Immature natural killer cell (primary cell): ENCODE measurements at regions not wholly inside any gene's neighbourhood (a gene's known extent, or its start where the extent isn't known, plus 50 kb on each side); places are given as distances from the start of the nearest gene placed in this dataset.
"Not testable (repeated sequence)": the region's sequence is repeated elsewhere in the genome, so short reads cannot be mapped to it uniquely, and the experiment has no call there.

Experiments
- DNase-seq, 3 donors: peaks; one replicate each; pipeline ENCODE4 v3.0.0; 2022; ENCODE audit warnings: mixed read lengths in 1 of 3
- H3K27ac Mint-ChIP-seq, 6 donors: one replicate each; pipeline ENCODE4 v1.8.0; 2020; ENCODE audit warnings: mixed read lengths in 6 of 6, mild to moderate bottlenecking in 5 of 6, inconsistent platforms in 4 of 6, moderate library complexity in 3 of 6
- H3K27me3 Mint-ChIP-seq, 3 donors: one replicate each; pipeline ENCODE4 v1.8.0; 2020 to 2021; ENCODE audit warnings: low read depth in 3 of 3, mild to moderate bottlenecking in 3 of 3, mixed read lengths in 3 of 3, moderate library complexity in 3 of 3, inconsistent platforms in 1 of 3
- H3K36me3 Mint-ChIP-seq, 3 donors: one replicate each; pipeline ENCODE4 v1.8.0; 2020; ENCODE audit warnings: mixed read lengths in 3 of 3, inconsistent platforms in 2 of 3, mild to moderate bottlenecking in 2 of 3
- H3K4me1 Mint-ChIP-seq, 2 donors: one replicate each; pipeline ENCODE4 v1.8.0; 2020; ENCODE audit warnings: inconsistent platforms in 2 of 2, mild to moderate bottlenecking in 2 of 2, mixed read lengths in 2 of 2, moderate library complexity in 1 of 2
- H3K4me3 Mint-ChIP-seq, 5 donors: one replicate each; pipeline ENCODE4 v1.8.0; 2020; ENCODE audit warnings: mild to moderate bottlenecking in 5 of 5, mixed read lengths in 5 of 5, inconsistent platforms in 3 of 5, moderate library complexity in 3 of 5
- H3K9me3 Mint-ChIP-seq, 6 donors: one replicate each; pipeline ENCODE4 v1.8.0; 2020; ENCODE audit warnings: mild to moderate bottlenecking in 6 of 6, mixed read lengths in 6 of 6, inconsistent platforms in 4 of 6, moderate library complexity in 3 of 6

- Mint-ChIP-seq H3K4me3 (no peak overlapping the region), H3K27me3 (no peaks in the 10 kb centered on the region), H3K36me3 (no peaks in the 10 kb centered on the region), H3K9me3 (peaks cover 8 to 50% (median 38%) of the 10 kb centered on the region in 6 donors), H3K27ac (no peak overlapping the region), H3K4me1 (no peaks in the 10 kb centered on the region)
- DNase-seq = no peak
These were observed 650.3 kb upstream of the ALG10B start for GRCh38 chr12:37666069-37666781.

GRCh38 chr12:37668557-37668956 is 648.0 kb upstream of the ALG10B start:
- not testable (repeated sequence) for H3K36me3 Mint-ChIP-seq, DNase-seq, H3K4me3 Mint-ChIP-seq, H3K4me1 Mint-ChIP-seq, H3K27ac Mint-ChIP-seq, H3K27me3 Mint-ChIP-seq
- peaks cover 2 to 50% (median 39%) of the 10 kb centered on the region in 6 donors for H3K9me3 Mint-ChIP-seq

- Mint-ChIP-seq H3K4me3 (no peak overlapping the region), H3K4me1 (no peaks in the 10 kb centered on the region), H3K27me3 (no peaks in the 10 kb centered on the region), H3K9me3 (peaks cover 3 to 45% (median 39%) of the 10 kb centered on the region in 6 donors), H3K36me3 (no peaks in the 10 kb centered on the region), H3K27ac (no peak overlapping the region)
- DNase-seq = no peak
These were observed 643.8 kb upstream of the ALG10B start for GRCh38 chr12:37672655-37673260.

DNA sequence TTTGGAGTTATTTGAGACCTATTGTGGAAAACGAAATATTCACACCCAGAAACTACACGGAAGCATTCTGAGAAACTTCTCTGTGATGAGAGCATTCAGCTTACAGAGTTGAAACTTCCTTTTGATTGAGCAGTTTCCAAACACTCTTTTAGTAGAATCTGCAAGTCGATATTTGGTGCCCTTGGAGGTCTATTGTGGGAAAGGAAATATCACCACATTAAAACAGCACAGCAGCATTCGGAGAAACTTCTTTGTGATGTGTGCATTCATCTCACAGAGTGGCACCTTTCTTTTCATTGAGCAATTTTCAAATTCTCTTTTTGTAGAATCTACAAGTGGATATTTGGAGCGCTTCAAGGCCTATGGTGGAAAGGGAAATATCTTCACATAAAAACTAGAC is 595.7 kb upstream of the ALG10B start:
- Mint-ChIP-seq H3K27me3 (no peaks in the 10 kb centered on the region), H3K4me3 (no peak overlapping the region), H3K36me3 (peaks cover 0 to 4% (median 4%) of the 10 kb centered on the region in 3 donors), H3K9me3 (peaks cover 0 to 55% (median 42%) of the 10 kb centered on the region in 6 donors), H3K4me1 (no peaks in the 10 kb centered on the region), H3K27ac (no peak overlapping the region)
- DNase-seq = no peak

- H3K4me3 Mint-ChIP-seq = no peak overlapping the region
- H3K36me3 Mint-ChIP-seq = no peaks in the 10 kb centered on the region
- no peak for DNase-seq
- H3K27ac Mint-ChIP-seq = no peak overlapping the region
- H3K27me3 Mint-ChIP-seq = peaks cover 0 to 4% (median 0%) of the 10 kb centered on the region in 3 donors
- no peaks in the 10 kb centered on the region for H3K4me1 Mint-ChIP-seq
- H3K9me3 Mint-ChIP-seq = peaks cover 5 to 66% (median 57%) of the 10 kb centered on the region in 6 donors
These were observed 582.7 kb upstream of the ALG10B start for GRCh38 chr12:37733856-37734255.
